SK-N-MC (cell line): ENCODE measurements at regions not wholly inside any gene's neighbourhood (a gene's known extent, or its start where the extent isn't known, plus 50 kb on each side); places are given as distances from the start of the nearest gene placed in this dataset.

Experiments used
- EZH2 ChIP-seq: fragments of 200-600 bp; sonication (generic); IDR thresholded peaks from one replicate; pipeline ENCODE4 v1.6.1; 2017; ENCODE audit warnings: antibody characterized with exemption
- POLR2AphosphoS5 ChIP-seq: IDR thresholded peaks from 2 replicates; pipeline ENCODE4 v1.6.1; 2012; ENCODE audit warnings: mild to moderate bottlenecking, low read depth, low read length, borderline replicate concordance

DNA sequence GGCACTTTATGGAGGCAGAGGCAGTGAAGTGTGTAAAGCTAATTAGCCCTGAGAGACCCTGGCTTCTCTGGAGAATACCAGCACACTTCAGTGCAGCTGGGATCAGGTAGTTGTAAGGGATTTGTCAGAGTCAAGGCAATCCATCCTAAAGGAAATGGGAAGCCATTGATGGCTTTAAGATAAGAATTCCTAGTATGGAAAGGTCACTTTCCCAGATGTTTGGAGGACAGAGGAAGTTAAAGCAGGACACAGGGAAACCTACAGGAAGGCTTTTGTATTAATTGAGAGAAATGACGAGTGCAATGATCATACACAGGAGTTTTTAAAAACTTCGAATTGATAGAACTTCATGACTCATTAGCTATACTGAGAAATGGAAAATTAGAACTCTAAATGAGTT, 254.4 kb downstream of the SLC16A7 start:
- TF ChIP-seq POLR2AphosphoS5, result no peak
- no peak for TF ChIP-seq EZH2
